Esophagus squamous epithelium (tissue), 4 donors: ENCODE measurements at regions not wholly inside any gene's neighbourhood (a gene's known extent, or its start where the extent isn't known, plus 50 kb on each side); places are given as distances from the start of the nearest gene placed in this dataset.

ENCODE experiments used
- POLR2A ChIP-seq, 4 donors: fragments of 450-650 bp; IDR thresholded peaks; one replicate each; pipeline ENCODE4 v1.6.1; 2017; ENCODE audit warnings: antibody characterized with exemption in 4 of 4, mild to moderate bottlenecking in 4 of 4, moderate library complexity in 3 of 4
- TF ChIP-seq, protein P1 (sequence below), 6 experiments: fragments of 450-650 bp in 4 of 6; fragments of 200-600 bp in 2 of 6; sonication (generic) in 2 of 6; IDR thresholded peaks; one replicate each; pipeline ENCODE4 v1.5.1; 2016 to 2019; ENCODE audit warnings: antibody characterized with exemption in 6 of 6, mild to moderate bottlenecking in 4 of 6, moderate library complexity in 4 of 6

- no peak for TF ChIP-seq POLR2A (IDR thresholded peaks at IDR 0.05)
- TF ChIP-seq, protein P1, sequence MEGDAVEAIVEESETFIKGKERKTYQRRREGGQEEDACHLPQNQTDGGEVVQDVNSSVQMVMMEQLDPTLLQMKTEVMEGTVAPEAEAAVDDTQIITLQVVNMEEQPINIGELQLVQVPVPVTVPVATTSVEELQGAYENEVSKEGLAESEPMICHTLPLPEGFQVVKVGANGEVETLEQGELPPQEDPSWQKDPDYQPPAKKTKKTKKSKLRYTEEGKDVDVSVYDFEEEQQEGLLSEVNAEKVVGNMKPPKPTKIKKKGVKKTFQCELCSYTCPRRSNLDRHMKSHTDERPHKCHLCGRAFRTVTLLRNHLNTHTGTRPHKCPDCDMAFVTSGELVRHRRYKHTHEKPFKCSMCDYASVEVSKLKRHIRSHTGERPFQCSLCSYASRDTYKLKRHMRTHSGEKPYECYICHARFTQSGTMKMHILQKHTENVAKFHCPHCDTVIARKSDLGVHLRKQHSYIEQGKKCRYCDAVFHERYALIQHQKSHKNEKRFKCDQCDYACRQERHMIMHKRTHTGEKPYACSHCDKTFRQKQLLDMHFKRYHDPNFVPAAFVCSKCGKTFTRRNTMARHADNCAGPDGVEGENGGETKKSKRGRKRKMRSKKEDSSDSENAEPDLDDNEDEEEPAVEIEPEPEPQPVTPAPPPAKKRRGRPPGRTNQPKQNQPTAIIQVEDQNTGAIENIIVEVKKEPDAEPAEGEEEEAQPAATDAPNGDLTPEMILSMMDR (IDR thresholded peaks at IDR 0.05) = no peak
Measured at GRCh38 chr4:24666316-24666715, 82.0 kb upstream of the DHX15 start.
